Smooth muscle cell (in vitro differentiated cells): ENCODE measurements at regions not wholly inside any gene's neighbourhood (a gene's known extent, or its start where the extent isn't known, plus 50 kb on each side); places are given as distances from the start of the nearest gene placed in this dataset.

Experiments used
- DNase-seq: peaks from one replicate; lab custom pipeline; 2025; ENCODE audit not compliant: unreplicated experiment; lab: John Stamatoyannopoulos, UW
- H2AFZ ChIP-seq: fragments of 200-600 bp; sonication (generic); 2 replicates; pipeline ENCODE4 v1.6.0; 2016; ENCODE audit warnings: antibody characterized with exemption, low read depth, mild to moderate bottlenecking
- H3F3A ChIP-seq: fragments of 200-600 bp; sonication (generic); 2 replicates; pipeline ENCODE4 v1.6.0; 2017; ENCODE audit warnings: antibody characterized with exemption, low read depth
- H3K27ac ChIP-seq: fragments of 200-600 bp; sonication (generic); 2 replicates; pipeline ENCODE4 v1.5.1; 2016; ENCODE audit warnings: low read depth, mild to moderate bottlenecking
- H3K27me3 ChIP-seq: fragments of 200-600 bp; sonication (generic); 2 replicates; pipeline ENCODE4 v1.6.1; 2016; ENCODE audit warnings: low read depth, mild to moderate bottlenecking
- H3K36me3 ChIP-seq: fragments of 200-600 bp; sonication (generic); 2 replicates; pipeline ENCODE4 v1.5.1; 2016; ENCODE audit warnings: low read depth
- H3K4me1 ChIP-seq: fragments of 200-600 bp; sonication (generic); 2 replicates; pipeline ENCODE4 v1.5.1; 2016; ENCODE audit warnings: low read depth
- H3K4me2 ChIP-seq: fragments of 200-600 bp; sonication (generic); 2 replicates; pipeline ENCODE4 v1.6.0; 2016; ENCODE audit warnings: mild to moderate bottlenecking
- H3K4me3 ChIP-seq: fragments of 200-600 bp; sonication (generic); 2 replicates; pipeline ENCODE4 v1.5.1; 2016; ENCODE audit warnings: mild to moderate bottlenecking
- H3K79me2 ChIP-seq: fragments of 200-600 bp; sonication (generic); 2 replicates; pipeline ENCODE4 v1.6.0; 2016; ENCODE audit warnings: low read depth, mild to moderate bottlenecking
- H3K9ac ChIP-seq: fragments of 200-600 bp; sonication (generic); 2 replicates; pipeline ENCODE4 v1.6.0; 2016; ENCODE audit warnings: low read depth
- H3K9me3 ChIP-seq: fragments of 200-600 bp; sonication (generic); replicated peaks from 2 replicates; pipeline ENCODE4 v1.5.1; 2016; ENCODE audit warnings: low read depth
- H4K20me1 ChIP-seq: fragments of 200-600 bp; sonication (generic); 2 replicates; pipeline ENCODE4 v1.6.0; 2016; ENCODE audit warnings: low read depth
- CTCF ChIP-seq: fragments of 200-600 bp; sonication (generic); IDR thresholded peaks from 2 replicates; pipeline ENCODE4 v1.5.1; 2017; ENCODE audit warnings: borderline replicate concordance, mild to moderate bottlenecking, antibody characterized with exemption; ENCODE audit not compliant: insufficient read depth, poor library complexity, severe bottlenecking
- WGBS: methylation state at CpG from one replicate; pipeline ENCODE4 v1.1.7; 2016; ENCODE audit warnings: low lambda C conversion rate; 5-methylcytosine and 5-hydroxymethylcytosine counted together

GRCh38 chr10:110446277-110446676 is 51.4 kb upstream of the DUSP5 start:
- WGBS: 90% methylated on average over 1 of the region's 1 CpG
- Histone ChIP-seq H3K4me3 (no peak overlapping the region), H3K4me2 (no peak overlapping the region)

DNA sequence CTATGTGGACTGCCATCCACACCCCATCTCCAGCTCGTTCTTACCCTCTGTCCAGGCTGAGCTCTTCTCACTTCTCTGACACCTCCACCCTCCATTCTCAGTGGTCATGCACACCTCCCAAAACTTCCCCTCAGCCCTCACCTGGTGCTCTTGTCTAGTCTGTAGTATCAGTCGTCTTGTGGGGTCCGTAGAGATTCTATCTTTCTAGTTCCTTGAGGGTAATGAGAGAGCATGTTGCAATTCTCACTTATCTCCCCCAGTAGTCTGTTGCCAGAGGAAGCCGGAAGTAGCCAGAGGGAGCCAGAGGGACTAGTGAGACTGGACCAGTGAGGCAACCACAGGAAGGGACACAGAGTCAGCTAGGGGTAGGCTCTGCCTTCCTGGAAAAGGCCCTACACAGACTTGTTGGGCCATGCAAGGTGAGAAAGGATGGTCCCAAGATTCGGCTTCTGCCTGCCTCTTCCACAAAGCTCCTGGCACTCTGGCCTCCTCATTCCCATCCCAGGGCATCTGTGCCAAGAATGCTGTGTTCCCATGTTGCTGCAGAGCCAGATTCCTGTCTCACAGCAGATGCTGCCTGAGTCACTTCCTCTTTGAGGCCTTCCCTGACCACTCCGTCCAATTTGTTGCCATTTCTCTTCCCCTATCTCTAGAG is 50.6 kb upstream of the DUSP5 start:
- peaks cover 11% of the 10 kb centered on the region for H3K4me1 ChIP-seq
- no peaks in the 10 kb centered on the region for H3K9me3 ChIP-seq
- no peak overlapping the region for H3K9ac ChIP-seq
- DNase-seq: no peak
- H3K4me2 ChIP-seq: peak overlapping the region; percentile 64
- H3K27ac ChIP-seq: peak overlapping the region; percentile 76
- no peak for TF ChIP-seq CTCF
- no peaks in the 10 kb centered on the region for H4K20me1 ChIP-seq
- H3K27me3 ChIP-seq: no peaks in the 10 kb centered on the region
- no peaks in the 10 kb centered on the region for H3K36me3 ChIP-seq
- no peak overlapping the region for H3K4me3 ChIP-seq
- H3K79me2 ChIP-seq: no peaks in the 10 kb centered on the region
- H3F3A ChIP-seq: no peaks in the 10 kb centered on the region
- peak overlapping the region; percentile 54 for H2AFZ ChIP-seq
- WGBS: 68% methylated on average over 6 of the region's 6 CpGs

More at GRCh38 chr10:110446277-110446676, 51.4 kb upstream of the DUSP5 start:
- no peaks in the 10 kb centered on the region for H3K79me2 ChIP-seq
- no peaks in the 10 kb centered on the region for H3K36me3 ChIP-seq
- H3F3A ChIP-seq: no peaks in the 10 kb centered on the region
- H4K20me1 ChIP-seq: no peaks in the 10 kb centered on the region
- H3K4me1 ChIP-seq: peaks cover 11% of the 10 kb centered on the region
- no peak for TF ChIP-seq CTCF
- H3K9me3 ChIP-seq: no peaks in the 10 kb centered on the region
- H2AFZ ChIP-seq: no peak overlapping the region
- H3K27me3 ChIP-seq: no peaks in the 10 kb centered on the region
- no peak for DNase-seq
- no peak overlapping the region for H3K27ac ChIP-seq
- no peak overlapping the region for H3K9ac ChIP-seq

GRCh38 chr10:110447886-110448285 is 49.8 kb upstream of the DUSP5 start:
- Histone ChIP-seq H3K4me1 (peaks cover 11% of the 10 kb centered on the region), H3K9me3 (no peaks in the 10 kb centered on the region), H3F3A (no peaks in the 10 kb centered on the region), H3K27me3 (no peaks in the 10 kb centered on the region), H3K79me2 (no peaks in the 10 kb centered on the region), H3K4me2 (peak overlapping the region; percentile 64), H3K9ac (no peak overlapping the region), H3K4me3 (no peak overlapping the region), H4K20me1 (no peaks in the 10 kb centered on the region), H2AFZ (peak overlapping the region; percentile 54), H3K27ac (peak overlapping the region; percentile 76), H3K36me3 (no peaks in the 10 kb centered on the region)
- no peak for DNase-seq
- no peak for TF ChIP-seq CTCF
- 100% methylated on average over 1 of the region's 1 CpG for WGBS
